ENCODE measurements at regions not wholly inside any gene's neighbourhood (a gene's known extent, or its start where the extent isn't known, plus 50 kb on each side); places are given as distances from the start of the nearest gene placed in this dataset.

DNA sequence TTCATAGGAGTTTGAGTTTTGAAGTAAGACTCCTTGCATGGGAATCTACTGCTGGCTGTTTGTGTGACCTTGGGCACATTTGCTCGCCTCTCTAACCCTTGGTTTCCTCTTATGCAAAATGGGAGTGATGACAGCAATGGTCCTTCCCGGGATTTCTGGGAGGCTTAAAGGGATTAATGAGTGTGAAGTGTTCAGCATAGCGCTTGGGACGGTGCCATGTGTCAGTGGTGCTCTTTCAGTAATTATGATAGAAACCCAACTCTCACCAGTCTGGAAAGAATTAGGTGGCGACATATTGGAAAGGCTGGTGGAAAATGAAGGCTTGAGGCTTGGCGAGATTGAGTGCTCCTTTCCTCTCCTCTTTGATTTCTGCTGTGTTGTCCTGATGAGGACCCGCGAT, 429.2 kb upstream of the EEF2KMT start:
- H3K4me3 Mint-ChIP-seq: no peak overlapping the region
- no peaks in the 10 kb centered on the region for H3K4me1 Mint-ChIP-seq (ENCODE audit: low read depth)
- DNase-seq: no peak
- H3K9me3 Mint-ChIP-seq: peaks cover 50% of the 10 kb centered on the region
- H3K27ac Mint-ChIP-seq: no peak overlapping the region
- TF ChIP-seq, protein P1, sequence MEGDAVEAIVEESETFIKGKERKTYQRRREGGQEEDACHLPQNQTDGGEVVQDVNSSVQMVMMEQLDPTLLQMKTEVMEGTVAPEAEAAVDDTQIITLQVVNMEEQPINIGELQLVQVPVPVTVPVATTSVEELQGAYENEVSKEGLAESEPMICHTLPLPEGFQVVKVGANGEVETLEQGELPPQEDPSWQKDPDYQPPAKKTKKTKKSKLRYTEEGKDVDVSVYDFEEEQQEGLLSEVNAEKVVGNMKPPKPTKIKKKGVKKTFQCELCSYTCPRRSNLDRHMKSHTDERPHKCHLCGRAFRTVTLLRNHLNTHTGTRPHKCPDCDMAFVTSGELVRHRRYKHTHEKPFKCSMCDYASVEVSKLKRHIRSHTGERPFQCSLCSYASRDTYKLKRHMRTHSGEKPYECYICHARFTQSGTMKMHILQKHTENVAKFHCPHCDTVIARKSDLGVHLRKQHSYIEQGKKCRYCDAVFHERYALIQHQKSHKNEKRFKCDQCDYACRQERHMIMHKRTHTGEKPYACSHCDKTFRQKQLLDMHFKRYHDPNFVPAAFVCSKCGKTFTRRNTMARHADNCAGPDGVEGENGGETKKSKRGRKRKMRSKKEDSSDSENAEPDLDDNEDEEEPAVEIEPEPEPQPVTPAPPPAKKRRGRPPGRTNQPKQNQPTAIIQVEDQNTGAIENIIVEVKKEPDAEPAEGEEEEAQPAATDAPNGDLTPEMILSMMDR (IDR thresholded peaks at IDR 0.05): no peak
- peaks cover 5% of the 10 kb centered on the region; the same call in 1 of the 2 replicates for H3K36me3 Mint-ChIP-seq (ENCODE audit: low read depth)
- H3K27me3 Mint-ChIP-seq (ENCODE audit: insufficient read depth): peaks cover 2% of the 10 kb centered on the region; the same call in 1 of the 2 replicates

DNA sequence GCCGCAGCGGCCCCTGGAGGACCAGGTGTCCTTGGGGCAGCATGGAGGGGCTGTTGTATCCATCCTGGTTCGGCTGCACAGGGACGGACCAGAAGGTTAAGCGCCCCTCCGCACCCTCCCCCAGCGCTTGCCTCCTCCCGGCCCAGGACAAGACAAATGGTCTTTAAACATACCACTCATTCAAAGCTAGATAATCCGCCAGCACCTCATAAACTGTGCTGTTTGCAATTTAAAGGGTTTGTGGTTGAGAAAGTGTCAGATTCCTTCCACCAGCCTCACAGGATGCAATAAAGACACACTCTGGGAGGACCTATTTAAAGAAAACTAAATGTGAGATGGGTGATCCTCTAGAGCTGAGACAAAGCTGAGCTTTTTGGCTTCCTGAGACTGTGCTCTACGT, 426.2 kb upstream of the EEF2KMT start:
- Mint-ChIP-seq H3K36me3 (ENCODE audit: low read depth) (no peaks in the 10 kb centered on the region; the same call in 1 of the 2 replicates), H3K4me1 (ENCODE audit: low read depth) (no peaks in the 10 kb centered on the region), H3K4me3 (no peak overlapping the region), H3K27ac (no peak overlapping the region), H3K27me3 (ENCODE audit: insufficient read depth) (peaks cover 2% of the 10 kb centered on the region; the same call in 1 of the 2 replicates), H3K9me3 (peaks cover 44% of the 10 kb centered on the region)
- DNase-seq: no peak
- TF ChIP-seq, protein P1 (IDR thresholded peaks at IDR 0.05): no peak

DNA sequence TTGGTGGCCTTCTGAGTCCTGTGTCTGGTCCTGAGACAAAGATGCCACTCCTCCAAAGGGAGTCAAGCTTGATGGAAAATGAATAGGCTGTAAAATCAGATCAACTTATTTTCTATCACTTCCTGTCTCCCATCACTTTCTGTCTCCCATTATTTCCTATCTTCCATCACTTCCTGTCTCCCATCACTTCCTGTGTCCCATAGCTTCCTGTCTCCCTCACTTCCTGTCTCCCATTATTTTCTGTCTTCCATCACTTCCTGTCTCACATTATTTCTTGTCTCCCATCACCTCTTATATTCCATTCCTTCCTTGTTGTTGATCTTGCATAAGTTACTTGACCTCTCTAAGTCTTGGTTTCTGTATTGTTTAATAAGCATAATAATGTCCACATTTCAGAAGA, 418.5 kb upstream of the EEF2KMT start:
- DNase-seq: no peak
- TF ChIP-seq, protein P1 (IDR thresholded peaks at IDR 0.05): no peak
- Mint-ChIP-seq H3K9me3 (peaks cover 38% of the 10 kb centered on the region), H3K27ac (no peak overlapping the region), H3K27me3 (ENCODE audit: insufficient read depth) (no peaks in the 10 kb centered on the region; the same call in 1 of the 2 replicates), H3K36me3 (ENCODE audit: low read depth) (peaks cover 5% of the 10 kb centered on the region; the same call in 1 of the 2 replicates), H3K4me1 (ENCODE audit: low read depth) (no peaks in the 10 kb centered on the region), H3K4me3 (no peak overlapping the region)

DNA sequence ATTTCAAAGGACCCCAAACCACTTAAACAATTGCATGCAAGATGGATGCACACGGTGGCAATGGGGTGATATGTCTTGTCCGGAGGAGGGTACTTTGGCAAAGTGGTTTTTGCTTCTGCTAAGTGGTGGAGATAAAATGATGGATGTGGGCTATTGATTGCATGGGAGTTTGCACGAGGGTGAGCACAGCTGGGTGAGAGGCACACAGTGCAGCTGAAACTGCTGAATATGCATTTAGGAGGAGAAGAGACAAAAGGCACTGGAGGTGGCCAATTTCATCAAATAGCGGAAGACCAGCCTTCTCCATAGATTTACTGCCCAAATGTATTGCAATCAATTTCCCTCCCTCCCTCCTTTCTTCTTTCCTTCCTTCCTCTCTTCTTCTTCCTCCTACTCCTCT, 414.4 kb upstream of the EEF2KMT start:
- no peak overlapping the region for H3K27ac Mint-ChIP-seq
- peaks cover 32% of the 10 kb centered on the region for H3K9me3 Mint-ChIP-seq
- no peaks in the 10 kb centered on the region for H3K4me1 Mint-ChIP-seq (ENCODE audit: low read depth)
- H3K27me3 Mint-ChIP-seq (ENCODE audit: insufficient read depth): no peaks in the 10 kb centered on the region; the same call in 1 of the 2 replicates
- TF ChIP-seq, protein P1 (IDR thresholded peaks at IDR 0.05): no peak
- DNase-seq: no peak
- peaks cover 9% of the 10 kb centered on the region; the same call in 1 of the 2 replicates for H3K36me3 Mint-ChIP-seq (ENCODE audit: low read depth)
- H3K4me3 Mint-ChIP-seq: no peak overlapping the region

DNA sequence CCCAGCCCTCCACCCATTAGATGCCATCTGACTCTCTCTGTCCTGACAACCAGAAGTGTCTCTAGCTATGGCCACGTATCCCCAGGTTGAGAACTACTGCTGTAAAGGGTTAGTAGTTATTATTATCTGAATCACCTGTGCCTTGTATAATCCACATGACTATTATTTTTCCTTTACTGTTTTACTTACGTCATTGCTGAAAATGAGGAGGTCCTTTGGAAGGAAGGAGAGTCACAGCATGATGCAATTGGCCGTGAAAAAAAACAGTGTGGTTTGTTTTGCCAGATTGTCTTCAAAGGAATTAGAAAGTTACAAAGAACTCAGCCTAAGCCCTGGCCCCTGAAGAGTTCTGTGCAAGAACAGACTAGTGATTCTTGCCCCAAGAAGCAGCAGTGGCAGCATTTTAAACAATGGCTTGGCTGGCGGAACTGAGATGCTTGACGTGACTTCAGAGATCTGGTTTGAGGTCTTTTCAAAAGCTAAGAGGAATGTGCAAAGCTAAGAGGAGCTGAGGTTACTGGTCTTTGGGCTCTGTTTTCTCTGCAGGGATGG, 413.3 kb upstream of the EEF2KMT start:
- DNase-seq: no peak
- Mint-ChIP-seq H3K4me1 (ENCODE audit: low read depth) (no peaks in the 10 kb centered on the region), H3K36me3 (ENCODE audit: low read depth) (peaks cover 5% of the 10 kb centered on the region; the same call in 1 of the 2 replicates), H3K27me3 (ENCODE audit: insufficient read depth) (no peaks in the 10 kb centered on the region; the same call in 1 of the 2 replicates), H3K27ac (no peak overlapping the region), H3K9me3 (peaks cover 20% of the 10 kb centered on the region), H3K4me3 (no peak overlapping the region)
- TF ChIP-seq, protein P1 (IDR thresholded peaks at IDR 0.05): no peak
